Activated B cell treated with CpG ODN at 0.5 μM for 24 hours (primary cell): ENCODE measurements at regions not wholly inside any gene's neighbourhood (a gene's known extent, or its start where the extent isn't known, plus 50 kb on each side); places are given as distances from the start of the nearest gene placed in this dataset.

Experiments used
- ATAC-seq: fragments of 200-7000 bp; cut with Tn5 transposase; one replicate; pipeline ENCODE4 v1.10.0; 2021; ENCODE audit warnings: low read depth, mild to moderate bottlenecking, moderate library complexity
- CTCF ChIA-PET: fragments of 350-600 bp; sonication (Branson Sonifier 250); formaldehyde crosslinking; loops from one replicate; lab custom pipeline; 2021; ENCODE audit warnings: antibody characterized with exemption; lab: Charles Lee
- POLR2A ChIA-PET: fragments of 350-600 bp; sonication (Branson Sonifier 250); formaldehyde crosslinking; loops from one replicate; lab custom pipeline; 2021; ENCODE audit warnings: antibody characterized with exemption; lab: Charles Lee
- DNase-seq: peaks from one replicate; pipeline ENCODE4 v3.0.0; 2022
- H3K27ac Mint-ChIP-seq: one replicate; pipeline ENCODE4 v1.8.0; 2020; ENCODE audit warnings: mixed read lengths
- H3K27me3 Mint-ChIP-seq: one replicate; pipeline ENCODE4 v1.8.0; 2021; ENCODE audit warnings: mixed read lengths
- H3K36me3 Mint-ChIP-seq: one replicate; pipeline ENCODE4 v1.8.0; 2021; ENCODE audit warnings: low read depth, mixed read lengths
- H3K4me1 Mint-ChIP-seq: one replicate; pipeline ENCODE4 v1.8.0; 2021; ENCODE audit warnings: mixed read lengths
- H3K4me3 Mint-ChIP-seq: one replicate; pipeline ENCODE4 v1.8.0; 2020; ENCODE audit warnings: mild to moderate bottlenecking, mixed read lengths
- H3K9me3 Mint-ChIP-seq: one replicate; pipeline ENCODE4 v1.8.0; 2020; ENCODE audit warnings: mixed read lengths
- CTCF ChIP-seq: fragments of 200-600 bp; IDR thresholded peaks from one replicate; pipeline ENCODE4 v1.8.0; 2022; ENCODE audit warnings: antibody characterized with exemption, mild to moderate bottlenecking
- intact Hi-C: fragments of 100-400 bp; cut with micrococcal nuclease; formaldehyde crosslinking; loops from one replicate; pipeline ENCODE4 v1.15.1; 2024

- CTCF ChIA-PET, result no interaction called here
- no peak for ATAC-seq
- Mint-ChIP-seq H3K4me1 (no peaks in the 10 kb centered on the region), H3K9me3 (peaks cover 3% of the 10 kb centered on the region), H3K27me3 (no peaks in the 10 kb centered on the region), H3K27ac (no peak overlapping the region), H3K36me3 (no peaks in the 10 kb centered on the region), H3K4me3 (no peak overlapping the region)
- TF ChIP-seq CTCF, result no peak
- no peak for DNase-seq
- intact Hi-C loops, result no loop called here
- POLR2A ChIA-PET, result no interaction called here
These were observed 398.9 kb upstream of the WWC1 start for GRCh38 chr5:167892352-167893115.

- peaks cover 3% of the 10 kb centered on the region for H3K9me3 Mint-ChIP-seq
- no peak for DNase-seq
- ChIA-PET CTCF (no interaction called here), POLR2A (no interaction called here)
- no peaks in the 10 kb centered on the region for H3K36me3 Mint-ChIP-seq
- H3K27ac Mint-ChIP-seq, result no peak overlapping the region
- ATAC-seq, result no peak
- H3K4me1 Mint-ChIP-seq, result no peaks in the 10 kb centered on the region
- intact Hi-C loops, result no loop called here
- H3K27me3 Mint-ChIP-seq, result no peaks in the 10 kb centered on the region
- no peak overlapping the region for H3K4me3 Mint-ChIP-seq
- no peak for TF ChIP-seq CTCF
These were observed 398.2 kb upstream of the WWC1 start for GRCh38 chr5:167893271-167893670.

GRCh38 chr5:167894631-167895472, 396.6 kb upstream of the WWC1 start:
- no peak overlapping the region for H3K4me3 Mint-ChIP-seq
- ATAC-seq (no peak), DNase-seq (no peak)
- H3K36me3 Mint-ChIP-seq, result no peaks in the 10 kb centered on the region
- TF ChIP-seq CTCF, result no peak
- intact Hi-C loops, result no loop called here
- H3K4me1 Mint-ChIP-seq, result no peaks in the 10 kb centered on the region
- H3K9me3 Mint-ChIP-seq, result no peaks in the 10 kb centered on the region
- ChIA-PET CTCF (no interaction called here), POLR2A (no interaction called here)
- H3K27ac Mint-ChIP-seq, result no peak overlapping the region
- H3K27me3 Mint-ChIP-seq, result no peaks in the 10 kb centered on the region

- TF ChIP-seq CTCF, result no peak
- H3K4me3 Mint-ChIP-seq, result no peak overlapping the region
- H3K4me1 Mint-ChIP-seq, result no peaks in the 10 kb centered on the region
- ATAC-seq (no peak), DNase-seq (no peak)
- no peaks in the 10 kb centered on the region for H3K27me3 Mint-ChIP-seq
- POLR2A ChIA-PET, result no interaction called here
- CTCF ChIA-PET, result no interaction called here
- H3K36me3 Mint-ChIP-seq, result no peaks in the 10 kb centered on the region
- intact Hi-C loops, result no loop called here
- H3K9me3 Mint-ChIP-seq, result no peaks in the 10 kb centered on the region
- no peak overlapping the region for H3K27ac Mint-ChIP-seq
These were observed 395.4 kb upstream of the WWC1 start for GRCh38 chr5:167895899-167896659.

- Mint-ChIP-seq H3K4me3 (no peak overlapping the region), H3K27ac (no peak overlapping the region), H3K9me3 (no peaks in the 10 kb centered on the region), H3K36me3 (no peaks in the 10 kb centered on the region), H3K27me3 (no peaks in the 10 kb centered on the region), H3K4me1 (no peaks in the 10 kb centered on the region)
- POLR2A ChIA-PET, result no interaction called here
- no peak for TF ChIP-seq CTCF
- ATAC-seq (no peak), DNase-seq (no peak)
- intact Hi-C loops, result no loop called here
- CTCF ChIA-PET, result no interaction called here
These were observed 394.6 kb upstream of the WWC1 start for GRCh38 chr5:167896814-167897213.
